ENCODE measurements at regions not wholly inside any gene's neighbourhood (a gene's known extent, or its start where the extent isn't known, plus 50 kb on each side); places are given as distances from the start of the nearest gene placed in this dataset.

GRCh38 chr4:159503236-159504008 is 400.5 kb downstream of the RAPGEF2 start:
- DNase-seq, result no peak

DNA sequence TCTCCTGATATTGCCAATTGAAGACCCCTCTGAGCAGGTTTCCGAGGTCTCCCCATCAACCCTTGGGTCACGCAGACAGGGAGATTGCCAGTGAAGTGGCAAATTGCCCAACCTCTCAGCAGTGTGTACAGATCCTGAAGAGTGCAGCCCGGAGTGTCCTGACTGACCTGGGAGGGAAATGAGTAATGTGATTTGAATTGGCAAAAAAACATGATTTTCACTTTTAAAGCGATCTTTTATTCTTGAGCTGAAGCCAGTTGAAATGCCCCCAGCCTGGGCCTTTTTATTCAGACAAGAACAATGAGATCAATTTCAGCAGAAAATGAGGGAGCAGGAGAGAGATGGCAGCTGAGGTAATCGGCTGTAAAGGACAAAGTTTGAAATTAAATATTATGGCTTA is 401.8 kb downstream of the RAPGEF2 start:
- DNase-seq, result no peak

- no peak for DNase-seq
Measured at GRCh38 chr4:159505266-159505975, 402.5 kb downstream of the RAPGEF2 start.

- no peak for DNase-seq
Measured at GRCh38 chr4:159506801-159507517, 404.1 kb downstream of the RAPGEF2 start.

- no peak for DNase-seq
Measured at GRCh38 chr4:159508917-159509500, 406.1 kb downstream of the RAPGEF2 start.

DNA sequence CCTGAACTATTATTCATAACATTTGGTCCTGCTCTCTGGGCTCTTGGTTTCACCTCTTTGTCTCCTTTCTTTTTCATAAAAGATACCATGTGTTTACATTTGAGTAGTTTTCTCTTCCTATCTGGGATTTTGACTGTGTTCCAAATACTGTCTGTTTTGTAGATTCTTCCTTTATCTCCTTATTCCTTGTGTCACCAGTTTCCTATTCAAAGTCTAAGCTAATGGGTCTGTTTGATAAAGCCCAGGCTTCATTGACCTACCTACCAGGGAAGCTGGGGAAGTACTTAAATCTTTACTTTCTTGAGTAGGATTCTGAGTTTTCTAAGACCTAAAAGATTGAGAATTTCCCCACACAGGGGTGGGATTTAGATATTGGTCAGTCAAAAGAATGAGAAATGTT is 409.5 kb downstream of the RAPGEF2 start:
- no peak for DNase-seq

GRCh38 chr4:159515314-159516025 is 412.6 kb downstream of the RAPGEF2 start:
- DNase-seq, result no peak

- no peak for DNase-seq
Measured at GRCh38 chr4:159516556-159517140, 413.8 kb downstream of the RAPGEF2 start.

DNA sequence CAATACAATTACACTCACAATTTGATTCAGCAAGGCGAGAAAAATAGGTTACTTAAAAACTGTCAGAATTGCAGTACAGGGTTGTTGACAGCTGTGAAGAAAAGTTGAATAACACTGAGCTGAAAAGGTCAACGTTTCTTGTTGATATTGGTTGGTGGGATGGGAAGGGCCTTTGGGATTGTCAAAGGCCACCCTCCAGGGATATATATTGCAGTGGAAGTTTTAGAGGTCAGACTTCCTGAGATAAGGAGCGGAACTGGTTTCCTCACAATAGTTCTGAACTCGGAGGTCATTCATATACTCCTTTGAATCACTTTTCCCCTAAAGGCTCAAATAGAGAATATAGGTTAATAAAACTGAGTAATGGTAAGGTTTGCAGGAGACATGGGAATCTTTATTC is 417.2 kb downstream of the RAPGEF2 start:
- no peak for DNase-seq

DNA sequence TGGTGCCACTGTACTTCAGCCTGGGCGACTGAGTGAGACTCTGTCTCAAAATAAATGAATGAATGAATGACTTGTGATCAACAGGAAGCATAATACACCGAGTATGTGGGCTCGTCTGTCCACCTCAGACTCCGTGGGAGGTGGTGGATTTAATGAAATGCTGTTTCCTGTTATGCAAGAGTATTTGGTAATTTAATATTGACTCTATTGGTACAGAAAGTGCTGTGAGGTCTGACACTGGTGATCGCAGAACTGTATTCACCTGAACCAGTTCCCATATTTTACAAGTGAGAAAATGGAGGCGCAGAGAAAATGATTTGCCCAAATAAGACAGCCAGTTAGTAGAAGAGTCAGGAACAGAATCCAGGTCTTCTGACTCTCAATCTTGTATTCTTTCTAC is 423.3 kb downstream of the RAPGEF2 start:
- DNase-seq, result no peak

DNA sequence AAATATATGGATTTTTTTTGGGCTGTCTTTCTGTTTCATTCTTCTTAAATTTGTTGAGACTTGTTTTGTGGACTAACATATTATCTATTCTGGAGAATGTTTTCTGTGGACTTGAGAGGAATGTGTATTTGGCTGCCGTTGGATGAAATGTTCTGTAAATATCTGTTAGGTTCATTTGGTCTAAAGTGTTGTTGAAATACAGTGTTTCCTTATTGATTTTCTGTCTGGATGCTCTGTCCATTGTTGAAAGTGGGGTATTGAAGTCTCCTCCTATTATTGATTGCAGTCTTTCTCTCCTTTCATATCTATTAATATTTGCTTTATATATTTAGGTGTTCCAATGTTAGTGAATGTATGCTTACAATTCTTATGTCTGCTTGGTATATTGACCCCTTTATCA is 431.8 kb downstream of the RAPGEF2 start:
- no peak for DNase-seq

GRCh38 chr4:159538556-159538955 is 435.7 kb downstream of the RAPGEF2 start:
- DNase-seq, result no peak

DNA sequence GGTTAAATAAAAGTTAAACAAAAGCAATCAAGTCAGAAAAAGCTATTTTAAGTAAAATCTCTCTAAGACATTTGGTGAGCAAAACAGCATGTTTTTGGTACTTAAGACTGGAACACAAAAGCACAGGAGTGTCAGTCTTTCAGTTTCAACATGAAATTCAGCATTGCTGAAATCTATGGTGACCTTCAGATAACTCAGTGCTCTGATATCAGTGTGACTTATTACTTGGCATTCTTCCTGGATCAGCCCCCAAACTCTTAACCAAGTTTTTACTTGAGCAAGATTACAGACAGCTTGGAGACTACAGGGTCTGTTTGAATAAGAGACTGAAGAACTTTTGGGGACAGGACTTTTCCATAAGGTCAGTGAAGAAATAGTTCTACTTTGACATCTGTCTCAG is 437.2 kb downstream of the RAPGEF2 start:
- DNase-seq, result no peak

DNA sequence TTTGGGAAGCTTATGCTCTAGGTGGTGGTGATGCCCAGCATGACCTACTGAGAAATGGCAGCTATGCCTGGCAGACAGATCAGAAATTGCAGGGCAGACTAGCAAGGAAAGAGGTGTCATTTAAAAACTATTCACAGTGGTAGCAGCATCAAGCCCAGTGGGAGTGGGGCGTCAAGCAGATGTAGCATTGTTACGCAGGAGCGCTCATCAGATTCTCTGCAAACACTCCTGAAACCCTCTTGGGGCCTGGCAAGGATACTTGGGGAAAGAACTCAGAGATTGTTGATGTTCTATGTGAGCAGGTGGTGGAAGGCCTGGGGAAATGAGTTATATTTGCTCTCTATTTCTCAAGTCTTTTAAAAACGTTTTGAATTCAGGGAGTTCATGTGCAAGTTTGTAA is 437.6 kb downstream of the RAPGEF2 start:
- DNase-seq, result peak; percentile 2

DNA sequence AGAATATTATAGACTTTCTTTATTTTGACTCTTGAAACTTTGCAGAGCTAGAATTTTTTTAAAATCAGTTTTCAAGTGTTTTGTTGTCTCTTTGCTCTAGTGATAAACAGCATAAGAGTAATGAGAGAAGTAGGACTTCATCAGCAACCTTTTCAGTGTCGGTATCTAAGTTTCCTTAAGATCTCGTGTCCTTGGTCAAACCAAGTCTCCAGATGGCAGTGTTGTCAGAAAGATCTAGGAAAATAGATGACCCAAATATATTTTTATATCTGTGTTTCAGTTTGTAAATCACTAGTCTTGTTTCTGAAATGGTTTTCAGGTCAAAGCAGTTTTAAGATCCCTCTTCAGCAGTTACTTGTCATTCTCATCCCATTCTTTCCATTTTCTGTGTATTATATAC is 438.3 kb downstream of the RAPGEF2 start:
- DNase-seq, result no peak

GRCh38 chr4:159542296-159542695 is 439.4 kb downstream of the RAPGEF2 start:
- DNase-seq, result no peak

GRCh38 chr4:159543831-159544230 is 441.0 kb downstream of the RAPGEF2 start:
- DNase-seq, result no peak

GRCh38 chr4:159545556-159545955 is 442.7 kb downstream of the RAPGEF2 start:
- DNase-seq, result no peak

DNA sequence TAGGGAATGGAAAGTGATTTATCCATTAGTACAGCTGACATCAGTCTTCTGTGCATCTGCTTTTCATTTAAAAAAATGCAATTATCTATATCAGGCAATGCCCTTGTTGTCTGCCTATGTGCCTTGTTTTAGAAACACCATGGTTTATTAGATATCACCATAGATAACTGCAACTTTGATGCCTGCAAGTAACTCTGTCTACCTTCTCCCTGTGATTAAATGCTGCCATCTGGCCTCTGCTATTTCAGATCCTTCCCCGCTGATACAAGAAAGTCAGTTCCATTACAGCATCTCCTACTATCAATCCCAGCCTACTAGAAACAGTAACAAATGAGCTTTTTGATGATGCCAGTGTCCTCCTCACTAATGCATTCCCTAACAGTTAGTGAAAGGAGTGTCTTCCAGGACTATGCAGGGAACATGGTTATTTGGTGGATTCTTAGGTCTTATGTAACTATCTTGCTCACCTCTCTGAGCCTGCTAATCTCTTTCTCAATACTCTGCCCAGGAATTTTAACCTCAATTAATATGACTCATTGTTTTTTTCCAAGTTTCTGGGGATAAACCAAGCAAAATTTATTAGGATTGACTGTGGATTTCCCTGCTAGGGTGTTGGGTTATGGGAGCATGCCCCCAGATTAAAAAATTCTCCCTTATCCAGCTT is 444.9 kb downstream of the RAPGEF2 start:
- DNase-seq, result no peak

DNA sequence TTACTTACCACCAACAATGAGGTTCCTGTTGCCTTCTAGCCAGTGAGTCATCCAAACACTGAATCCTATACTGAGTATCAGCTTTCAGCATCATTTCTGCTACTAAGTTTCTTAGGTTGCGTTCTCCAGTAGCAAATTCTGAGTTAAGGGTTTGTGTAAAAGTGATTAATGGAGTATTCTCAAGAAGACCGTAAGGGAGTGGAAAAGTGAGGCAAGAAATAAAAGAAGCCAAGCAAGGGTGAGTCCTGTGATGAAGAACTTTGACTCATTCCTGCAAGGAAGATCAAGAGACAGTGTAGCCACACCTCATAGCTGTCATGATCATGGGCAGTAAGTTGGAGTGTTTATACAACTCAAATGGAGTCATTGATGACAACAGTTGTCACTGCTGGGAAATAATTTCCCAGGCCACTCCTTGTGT is 446.2 kb downstream of the RAPGEF2 start:
- no peak for DNase-seq

DNA sequence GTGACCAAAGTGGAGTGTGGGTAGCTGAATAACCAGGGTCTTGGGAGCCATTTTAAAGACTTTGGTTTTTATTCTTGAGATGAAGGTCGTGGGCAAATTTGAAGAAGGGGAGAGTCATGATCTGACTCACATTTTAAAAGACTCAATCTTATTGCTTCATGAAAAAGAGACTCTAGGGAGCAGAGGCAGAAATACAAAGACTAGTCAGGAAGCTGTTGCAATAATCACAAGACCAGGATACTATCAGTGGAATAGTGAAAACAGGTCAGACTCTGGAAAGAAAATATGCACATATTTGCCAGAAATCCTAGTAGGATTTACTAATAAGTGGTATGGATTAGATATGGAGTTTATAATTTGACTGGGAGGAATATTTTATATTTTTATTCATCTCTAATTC is 448.4 kb downstream of the RAPGEF2 start:
- no peak for DNase-seq

Measured in NCI-H345 (cell line).